SK-N-MC (cell line): ENCODE measurements at regions not wholly inside any gene's neighbourhood (a gene's known extent, or its start where the extent isn't known, plus 50 kb on each side); places are given as distances from the start of the nearest gene placed in this dataset.
A peak's percentile ranks its signal among the peaks of the same experiment; 100 is the strongest.

ENCODE experiments used
- DNase-seq: peaks from one replicate; pipeline ENCODE4 v3.0.0-alpha.2; 2011; ENCODE audit warnings: low read depth, low spot score
- H3K27ac ChIP-seq: fragments of 200-600 bp; sonication (generic); 2 replicates; pipeline ENCODE4 v1.5.1; 2016; ENCODE audit warnings: mixed run types
- H3K36me3 ChIP-seq: fragments of 200-600 bp; sonication (generic); 2 replicates; pipeline ENCODE4 v1.6.1; 2017; ENCODE audit warnings: antibody characterized with exemption, low read length, mixed read lengths; ENCODE audit not compliant: insufficient read depth
- H3K4me3 ChIP-seq: fragments of 200-600 bp; sonication (generic); 2 replicates; pipeline ENCODE4 v1.5.1; 2016
- H3K9ac ChIP-seq: fragments of 200-600 bp; sonication (generic); 2 replicates; pipeline ENCODE4 v1.8.0; 2017; ENCODE audit warnings: mixed run types, mixed read lengths; ENCODE audit not compliant: insufficient read length
- H3K9me3 ChIP-seq: fragments of 200-600 bp; sonication (generic); 2 replicates; pipeline ENCODE4 v1.6.1; 2017; ENCODE audit warnings: low read depth, mild to moderate bottlenecking, antibody characterized with exemption, low read length, moderate library complexity, mixed read lengths
- EZH2 ChIP-seq: fragments of 200-600 bp; sonication (generic); IDR thresholded peaks from one replicate; pipeline ENCODE4 v1.6.1; 2017; ENCODE audit warnings: antibody characterized with exemption
- FOXP2 ChIP-seq: optimal IDR thresholded peaks from 2 replicates; pipeline ENCODE3; 2011; ENCODE audit warnings: mild to moderate bottlenecking, moderate library complexity; ENCODE audit not compliant: insufficient read depth; ENCODE audit errors: extremely low read length, control extremely low read depth
- POLR2AphosphoS5 ChIP-seq: IDR thresholded peaks from 2 replicates; pipeline ENCODE4 v1.6.1; 2012; ENCODE audit warnings: mild to moderate bottlenecking, low read depth, low read length, borderline replicate concordance

DNA sequence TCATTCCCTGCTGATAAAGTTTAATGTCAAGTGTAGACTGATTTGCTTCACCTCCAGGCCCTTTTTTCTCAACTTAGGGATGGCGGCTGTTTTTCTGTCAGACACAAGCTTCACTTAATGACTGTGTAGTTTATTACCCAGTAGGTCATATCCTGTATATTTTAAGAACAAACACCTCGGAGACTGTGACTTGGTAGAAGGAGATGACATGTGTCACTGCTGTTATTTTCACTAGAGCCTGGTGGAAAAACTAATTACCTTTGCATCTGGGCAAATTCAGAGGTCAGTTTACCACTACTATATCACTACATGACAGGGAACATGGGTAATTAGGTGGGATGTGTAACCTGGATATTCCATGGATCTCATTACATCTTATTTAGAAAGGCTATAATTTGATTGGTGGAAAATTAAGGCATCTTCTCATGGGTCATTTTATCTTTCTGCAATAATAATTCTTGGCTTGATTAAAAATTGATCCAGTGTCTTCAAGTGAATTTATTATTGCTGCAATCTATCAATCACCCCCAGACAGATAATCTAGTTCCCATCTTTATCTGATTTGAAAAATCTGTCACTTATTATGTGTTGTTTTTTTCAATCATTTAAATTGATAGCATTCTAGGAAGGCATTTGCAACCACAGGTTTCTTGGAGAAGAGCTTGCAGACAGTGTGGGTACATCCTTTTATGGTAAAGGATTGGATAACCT lies 353.8 kb upstream of the SPRED2 start:
- Histone ChIP-seq H3K9ac (no peak overlapping the region), H3K4me3 (no peak overlapping the region), H3K27ac (peak overlapping the region; percentile 71), H3K9me3 (no peaks in the 10 kb centered on the region), H3K36me3 (no peaks in the 10 kb centered on the region)
- no peak for TF ChIP-seq EZH2
- no peak for DNase-seq

DNA sequence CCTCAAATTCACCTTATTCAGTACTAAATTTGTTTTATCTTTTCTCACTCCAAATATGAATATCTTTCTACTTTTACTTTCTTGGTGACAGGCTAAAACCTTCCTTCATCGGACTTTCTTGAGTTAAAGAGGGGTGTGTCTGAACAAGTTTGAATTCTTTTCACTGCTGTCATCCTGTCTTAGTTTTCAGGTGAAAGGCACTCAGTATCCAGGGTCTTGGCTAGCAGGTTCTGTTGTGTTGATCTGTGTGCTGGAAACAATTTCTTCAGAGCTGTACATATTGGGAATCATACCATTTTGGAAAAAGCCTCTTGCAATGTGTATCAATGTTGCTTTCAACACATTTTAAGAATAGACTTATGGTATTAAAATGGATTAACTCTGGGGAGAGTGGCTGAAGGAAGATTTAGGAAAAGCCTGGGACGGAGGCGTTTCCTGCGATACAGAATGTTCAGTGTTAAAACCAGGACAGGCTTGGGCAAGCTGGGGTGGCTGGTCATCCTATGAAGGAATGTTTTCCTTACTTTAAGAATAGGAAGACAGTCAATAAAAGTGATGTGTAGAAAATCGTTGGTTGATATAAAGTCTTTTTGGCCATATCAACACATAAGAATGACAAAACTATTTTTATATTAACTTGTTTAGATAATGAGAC lies 350.7 kb upstream of the SPRED2 start:
- H3K4me3 ChIP-seq, result no peak overlapping the region
- no peak for DNase-seq

DNA sequence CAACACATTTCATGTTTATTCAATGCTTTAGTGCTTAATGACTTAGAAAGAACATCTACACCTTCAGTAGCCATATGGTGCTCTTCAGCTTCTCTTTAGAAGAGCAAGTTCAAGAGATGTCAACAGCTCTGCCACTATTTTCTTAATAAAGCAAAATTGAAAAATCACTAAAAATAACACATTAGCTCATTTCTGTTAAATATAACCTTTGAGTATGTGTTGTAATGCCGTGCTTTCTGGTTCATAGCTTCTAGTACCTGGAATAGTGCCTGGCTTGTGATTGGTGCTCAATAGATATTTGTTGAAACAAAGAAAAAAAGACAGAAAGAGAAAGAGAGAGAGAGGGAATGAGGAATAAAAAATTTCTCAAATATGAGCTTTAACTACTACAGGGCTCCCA lies 349.8 kb upstream of the SPRED2 start:
- no peaks in the 10 kb centered on the region for H3K36me3 ChIP-seq
- no peaks in the 10 kb centered on the region for H3K9me3 ChIP-seq
- H3K9ac ChIP-seq, result no peak overlapping the region
- TF ChIP-seq FOXP2 (no peak), POLR2AphosphoS5 (no peak), EZH2 (no peak)
- no peak overlapping the region for H3K27ac ChIP-seq
- DNase-seq, result no peak
- no peak overlapping the region for H3K4me3 ChIP-seq

More for the DNA sequence above, 350.7 kb upstream of the SPRED2 start:
- Histone ChIP-seq H3K9me3 (no peaks in the 10 kb centered on the region), H3K27ac (no peak overlapping the region), H3K36me3 (no peaks in the 10 kb centered on the region), H3K9ac (no peak overlapping the region)
- no peak for TF ChIP-seq POLR2AphosphoS5
- TF ChIP-seq FOXP2, result no peak
- TF ChIP-seq EZH2, result no peak

DNA sequence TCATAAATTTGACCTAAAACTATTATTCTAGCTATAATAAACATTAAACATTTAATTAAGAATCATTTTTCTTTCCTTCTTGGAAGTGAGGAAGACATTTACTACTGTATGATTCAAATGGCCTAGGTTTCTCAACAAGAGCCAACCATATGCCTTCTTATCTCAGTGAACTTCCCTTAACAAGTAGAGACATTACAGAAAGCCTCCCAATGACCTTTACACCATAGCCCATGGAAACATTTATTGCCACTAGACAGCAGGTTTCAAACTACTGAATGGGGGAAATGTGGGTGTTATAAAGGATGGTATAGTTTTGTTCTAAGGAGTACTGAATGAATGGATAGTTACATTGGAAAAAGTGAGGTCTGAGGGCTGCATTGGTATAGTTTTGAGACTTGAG lies 349.4 kb upstream of the SPRED2 start:
- Histone ChIP-seq H3K9ac (no peak overlapping the region), H3K4me3 (no peak overlapping the region), H3K9me3 (no peaks in the 10 kb centered on the region), H3K27ac (no peak overlapping the region), H3K36me3 (no peaks in the 10 kb centered on the region)
- no peak for TF ChIP-seq FOXP2
- no peak for TF ChIP-seq EZH2
- TF ChIP-seq POLR2AphosphoS5, result no peak
- DNase-seq, result no peak

DNA sequence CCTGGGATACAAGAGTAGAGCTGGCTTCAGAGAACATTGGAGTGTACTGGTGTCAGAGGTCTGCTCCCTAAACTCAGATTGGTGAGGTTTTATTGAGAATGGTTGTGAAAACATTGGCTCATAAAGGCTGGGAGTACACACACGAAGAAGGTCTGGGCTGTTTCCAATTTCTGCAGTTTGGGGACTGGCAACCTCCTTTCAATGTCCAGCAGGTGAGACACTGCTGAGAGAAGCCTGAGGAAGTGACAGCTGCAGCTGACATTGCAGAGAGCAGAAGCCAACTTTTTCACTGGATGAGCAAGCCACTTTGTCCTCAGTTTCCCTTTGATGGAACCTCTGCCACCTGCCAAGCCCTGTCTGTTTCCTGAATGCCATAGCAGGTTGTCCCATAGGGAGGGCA lies 346.6 kb upstream of the SPRED2 start:
- Histone ChIP-seq H3K4me3 (no peak overlapping the region), H3K36me3 (no peaks in the 10 kb centered on the region), H3K9me3 (no peaks in the 10 kb centered on the region), H3K27ac (no peak overlapping the region), H3K9ac (no peak overlapping the region)
- DNase-seq, result no peak
- TF ChIP-seq POLR2AphosphoS5 (no peak), EZH2 (no peak), FOXP2 (no peak)

DNA sequence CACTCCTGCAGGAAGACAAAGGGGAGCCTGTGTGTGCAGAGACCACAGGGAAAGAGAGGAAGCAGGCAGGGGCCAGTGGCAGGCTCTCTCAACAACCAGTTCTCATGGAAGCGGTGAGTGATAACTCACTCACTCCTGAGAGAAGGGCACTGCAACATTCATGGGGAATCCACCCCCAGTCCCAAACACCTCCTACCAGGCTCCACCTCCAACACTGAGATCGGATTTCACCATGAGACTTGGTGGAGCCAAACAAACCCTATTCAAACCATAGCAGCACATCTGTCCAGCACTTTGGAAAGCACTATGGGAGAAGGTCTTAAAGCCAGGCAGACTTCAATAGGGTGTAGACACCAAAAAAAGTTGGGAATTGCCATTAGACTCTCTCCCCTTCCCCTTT lies 345.7 kb upstream of the SPRED2 start:
- H3K9ac ChIP-seq, result no peak overlapping the region
- no peaks in the 10 kb centered on the region for H3K36me3 ChIP-seq
- no peak overlapping the region for H3K4me3 ChIP-seq
- H3K27ac ChIP-seq, result no peak overlapping the region
- DNase-seq, result no peak
- TF ChIP-seq POLR2AphosphoS5 (no peak), EZH2 (no peak), FOXP2 (no peak)
- no peaks in the 10 kb centered on the region for H3K9me3 ChIP-seq

DNA sequence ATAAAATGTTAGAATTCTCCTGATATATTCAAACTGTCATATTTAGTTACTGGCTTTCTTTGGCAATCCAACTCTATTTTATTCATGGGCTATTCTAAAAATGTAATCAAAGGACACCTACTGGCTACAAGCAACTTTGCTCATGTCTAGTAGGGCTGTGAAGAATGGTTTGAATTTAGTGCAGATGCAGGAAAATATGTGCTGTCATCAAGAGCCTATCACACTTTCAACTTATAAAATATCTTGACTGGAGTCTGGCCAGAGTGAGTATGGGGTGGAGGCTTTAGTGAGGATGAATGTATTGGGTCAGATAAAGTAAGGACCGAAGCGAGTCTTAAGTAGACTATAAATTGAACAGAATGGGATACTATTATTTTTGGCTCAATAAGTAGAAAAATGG lies 343.4 kb upstream of the SPRED2 start:
- H3K9ac ChIP-seq, result no peak overlapping the region
- no peaks in the 10 kb centered on the region for H3K9me3 ChIP-seq
- DNase-seq, result no peak
- no peak overlapping the region for H3K4me3 ChIP-seq
- TF ChIP-seq POLR2AphosphoS5, result no peak
- TF ChIP-seq EZH2, result no peak
- TF ChIP-seq FOXP2, result no peak
- no peaks in the 10 kb centered on the region for H3K36me3 ChIP-seq
- no peak overlapping the region for H3K27ac ChIP-seq

DNA sequence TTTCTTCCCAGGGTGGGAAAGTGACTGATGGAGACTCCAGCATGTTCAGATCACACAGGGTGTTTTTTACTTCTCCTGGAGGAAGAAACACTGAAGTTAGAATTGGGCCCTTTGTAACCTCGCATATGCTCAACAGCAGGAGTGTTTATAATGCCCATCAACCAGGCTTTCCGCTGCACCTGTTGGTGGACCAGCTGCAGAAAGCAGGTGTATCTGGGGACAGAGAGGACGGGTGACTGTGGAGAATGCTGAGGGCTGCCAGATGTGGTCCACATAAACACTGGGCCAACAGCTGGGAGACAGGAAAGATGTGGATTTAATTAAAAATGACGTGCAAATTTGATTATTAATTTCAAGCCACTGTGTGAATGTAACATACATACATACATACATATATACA lies 335.5 kb upstream of the SPRED2 start:
- TF ChIP-seq POLR2AphosphoS5 (no peak), EZH2 (no peak), FOXP2 (no peak)
- no peak for DNase-seq
- Histone ChIP-seq H3K27ac (no peak overlapping the region), H3K4me3 (no peak overlapping the region), H3K9me3 (no peaks in the 10 kb centered on the region), H3K9ac (no peak overlapping the region), H3K36me3 (no peaks in the 10 kb centered on the region)
